ENCODE measurements at regions not wholly inside any gene's neighbourhood (a gene's known extent, or its start where the extent isn't known, plus 50 kb on each side); places are given as distances from the start of the nearest gene placed in this dataset.

DNA sequence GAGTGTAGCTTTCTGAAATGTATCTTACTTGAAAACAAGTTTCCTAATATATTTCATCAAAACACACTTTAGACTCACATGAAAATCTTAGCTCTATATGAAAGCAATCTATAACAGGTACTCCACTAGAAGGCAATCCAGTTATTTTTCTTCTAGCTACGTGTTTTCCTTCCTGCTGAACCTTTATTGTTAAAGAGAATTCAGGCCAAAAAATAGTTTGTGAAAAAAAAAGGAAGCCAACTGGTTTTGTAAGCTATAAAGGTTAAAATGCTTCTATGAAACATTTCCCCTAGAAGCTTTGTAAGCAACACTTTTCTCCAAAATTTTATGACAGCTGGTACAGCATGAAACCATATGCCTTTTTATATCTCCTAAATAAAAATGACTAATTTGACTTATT is 304.7 kb upstream of the DIAPH2 start:
- no peaks in the 10 kb centered on the region for H3K36me3 ChIP-seq (ENCODE audit: insufficient read depth, low read length)
- DNase-seq (no peak), ATAC-seq (ENCODE audit: insufficient read depth, low read depth) (no peak)
- H3K79me2 ChIP-seq (ENCODE audit: insufficient read depth, low read length), result no peaks in the 10 kb centered on the region
- H3K27me3 ChIP-seq (ENCODE audit: insufficient read depth, low read length, poor library complexity), result no peaks in the 10 kb centered on the region
- H3K4me1 ChIP-seq (ENCODE audit: insufficient read depth, low read length), result no peaks in the 10 kb centered on the region
- no peaks in the 10 kb centered on the region for H3K9me3 ChIP-seq (ENCODE audit: insufficient read depth, low read length, severe bottlenecking)
- TF ChIP-seq, protein P1, sequence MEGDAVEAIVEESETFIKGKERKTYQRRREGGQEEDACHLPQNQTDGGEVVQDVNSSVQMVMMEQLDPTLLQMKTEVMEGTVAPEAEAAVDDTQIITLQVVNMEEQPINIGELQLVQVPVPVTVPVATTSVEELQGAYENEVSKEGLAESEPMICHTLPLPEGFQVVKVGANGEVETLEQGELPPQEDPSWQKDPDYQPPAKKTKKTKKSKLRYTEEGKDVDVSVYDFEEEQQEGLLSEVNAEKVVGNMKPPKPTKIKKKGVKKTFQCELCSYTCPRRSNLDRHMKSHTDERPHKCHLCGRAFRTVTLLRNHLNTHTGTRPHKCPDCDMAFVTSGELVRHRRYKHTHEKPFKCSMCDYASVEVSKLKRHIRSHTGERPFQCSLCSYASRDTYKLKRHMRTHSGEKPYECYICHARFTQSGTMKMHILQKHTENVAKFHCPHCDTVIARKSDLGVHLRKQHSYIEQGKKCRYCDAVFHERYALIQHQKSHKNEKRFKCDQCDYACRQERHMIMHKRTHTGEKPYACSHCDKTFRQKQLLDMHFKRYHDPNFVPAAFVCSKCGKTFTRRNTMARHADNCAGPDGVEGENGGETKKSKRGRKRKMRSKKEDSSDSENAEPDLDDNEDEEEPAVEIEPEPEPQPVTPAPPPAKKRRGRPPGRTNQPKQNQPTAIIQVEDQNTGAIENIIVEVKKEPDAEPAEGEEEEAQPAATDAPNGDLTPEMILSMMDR (IDR thresholded peaks at IDR 0.05; ENCODE audit: borderline replicate concordance, extremely low read depth, low read length, poor library complexity, severe bottlenecking), result no peak
- no peak for TF ChIP-seq EZH2 (IDR thresholded peaks at IDR 0.05; ENCODE audit: borderline replicate concordance, low read depth, low read length, severe bottlenecking)
- no peak overlapping the region for H3K4me2 ChIP-seq (ENCODE audit: insufficient read depth, low read length)
- H3K4me3 ChIP-seq (ENCODE audit: low read depth in 1 of 2, low read length in 2 of 2), result no peak overlapping the region
- no peaks in the 10 kb centered on the region for H4K20me1 ChIP-seq (ENCODE audit: insufficient read depth, low read length)
- no peak overlapping the region for H3K27ac ChIP-seq (ENCODE audit: low read length)
- no peak overlapping the region for H3K9ac ChIP-seq (ENCODE audit: low read depth, low read length)
- H2AFZ ChIP-seq (ENCODE audit: low read depth, low read length), result no peak overlapping the region

GRCh38 chrX:96382018-96382417 is 302.6 kb upstream of the DIAPH2 start:
- no peak overlapping the region for H2AFZ ChIP-seq (ENCODE audit: low read depth, low read length)
- H3K9me3 ChIP-seq (ENCODE audit: insufficient read depth, low read length, severe bottlenecking), result no peaks in the 10 kb centered on the region
- H4K20me1 ChIP-seq (ENCODE audit: insufficient read depth, low read length), result no peaks in the 10 kb centered on the region
- DNase-seq, result no peak
- H3K4me2 ChIP-seq (ENCODE audit: insufficient read depth, low read length), result no peak overlapping the region
- H3K4me3 ChIP-seq (ENCODE audit: low read depth in 1 of 2, low read length in 2 of 2), result no peak overlapping the region
- TF ChIP-seq EZH2 (IDR thresholded peaks at IDR 0.05; ENCODE audit: borderline replicate concordance, low read depth, low read length, severe bottlenecking), result no peak
- TF ChIP-seq, protein P1 (IDR thresholded peaks at IDR 0.05; ENCODE audit: borderline replicate concordance, extremely low read depth, low read length, poor library complexity, severe bottlenecking), result no peak
- H3K36me3 ChIP-seq (ENCODE audit: insufficient read depth, low read length), result no peaks in the 10 kb centered on the region
- no peak overlapping the region for H3K27ac ChIP-seq (ENCODE audit: low read length)
- H3K9ac ChIP-seq (ENCODE audit: low read depth, low read length), result no peak overlapping the region
- H3K4me1 ChIP-seq (ENCODE audit: insufficient read depth, low read length), result no peaks in the 10 kb centered on the region
- H3K27me3 ChIP-seq (ENCODE audit: insufficient read depth, low read length, poor library complexity), result no peaks in the 10 kb centered on the region
- ATAC-seq (ENCODE audit: insufficient read depth, low read depth), result no peak
- no peaks in the 10 kb centered on the region for H3K79me2 ChIP-seq (ENCODE audit: insufficient read depth, low read length)

GRCh38 chrX:96383428-96383827 is 301.2 kb upstream of the DIAPH2 start:
- Histone ChIP-seq H2AFZ (ENCODE audit: low read depth, low read length) (no peak overlapping the region), H3K27me3 (ENCODE audit: insufficient read depth, low read length, poor library complexity) (no peaks in the 10 kb centered on the region), H3K36me3 (ENCODE audit: insufficient read depth, low read length) (no peaks in the 10 kb centered on the region), H3K27ac (ENCODE audit: low read length) (no peak overlapping the region), H3K79me2 (ENCODE audit: insufficient read depth, low read length) (no peaks in the 10 kb centered on the region), H3K9ac (ENCODE audit: low read depth, low read length) (no peak overlapping the region), H3K9me3 (ENCODE audit: insufficient read depth, low read length, severe bottlenecking) (no peaks in the 10 kb centered on the region), H4K20me1 (ENCODE audit: insufficient read depth, low read length) (no peaks in the 10 kb centered on the region), H3K4me2 (ENCODE audit: insufficient read depth, low read length) (no peak overlapping the region), H3K4me1 (ENCODE audit: insufficient read depth, low read length) (no peaks in the 10 kb centered on the region), H3K4me3 (ENCODE audit: low read depth in 1 of 2, low read length in 2 of 2) (no peak overlapping the region)
- no peak for ATAC-seq (ENCODE audit: insufficient read depth, low read depth)
- TF ChIP-seq EZH2 (IDR thresholded peaks at IDR 0.05; ENCODE audit: borderline replicate concordance, low read depth, low read length, severe bottlenecking), result no peak
- TF ChIP-seq, protein P1 (IDR thresholded peaks at IDR 0.05; ENCODE audit: borderline replicate concordance, extremely low read depth, low read length, poor library complexity, severe bottlenecking), result no peak
- no peak for DNase-seq

GRCh38 chrX:96386325-96386724 is 298.3 kb upstream of the DIAPH2 start:
- no peak overlapping the region for H3K4me2 ChIP-seq (ENCODE audit: insufficient read depth, low read length)

More at GRCh38 chrX:96386325-96386724, 298.3 kb upstream of the DIAPH2 start:
- H3K9me3 ChIP-seq (ENCODE audit: insufficient read depth, low read length, severe bottlenecking), result no peaks in the 10 kb centered on the region
- DNase-seq (no peak), ATAC-seq (ENCODE audit: insufficient read depth, low read depth) (no peak)
- no peak for TF ChIP-seq EZH2 (IDR thresholded peaks at IDR 0.05; ENCODE audit: borderline replicate concordance, low read depth, low read length, severe bottlenecking)
- TF ChIP-seq, protein P1 (IDR thresholded peaks at IDR 0.05; ENCODE audit: borderline replicate concordance, extremely low read depth, low read length, poor library complexity, severe bottlenecking), result no peak
- H3K36me3 ChIP-seq (ENCODE audit: insufficient read depth, low read length), result no peaks in the 10 kb centered on the region
- no peak overlapping the region for H3K4me3 ChIP-seq (ENCODE audit: low read depth in 1 of 2, low read length in 2 of 2)
- no peak overlapping the region for H3K9ac ChIP-seq (ENCODE audit: low read depth, low read length)
- H4K20me1 ChIP-seq (ENCODE audit: insufficient read depth, low read length), result no peaks in the 10 kb centered on the region
- H3K27me3 ChIP-seq (ENCODE audit: insufficient read depth, low read length, poor library complexity), result no peaks in the 10 kb centered on the region
- no peak overlapping the region for H2AFZ ChIP-seq (ENCODE audit: low read depth, low read length)
- no peaks in the 10 kb centered on the region for H3K4me1 ChIP-seq (ENCODE audit: insufficient read depth, low read length)
- no peaks in the 10 kb centered on the region for H3K79me2 ChIP-seq (ENCODE audit: insufficient read depth, low read length)
- no peak overlapping the region for H3K27ac ChIP-seq (ENCODE audit: low read length)
